NCI-H1092 (cell line): ENCODE measurements at regions not wholly inside any gene's neighbourhood (a gene's known extent, or its start where the extent isn't known, plus 50 kb on each side); places are given as distances from the start of the nearest gene placed in this dataset.
A peak's percentile ranks its signal among the peaks of the same experiment; 100 is the strongest.

Experiments used
- DNase-seq: peaks from one replicate; lab custom pipeline; 2025; lab: John Stamatoyannopoulos, UW

DNA sequence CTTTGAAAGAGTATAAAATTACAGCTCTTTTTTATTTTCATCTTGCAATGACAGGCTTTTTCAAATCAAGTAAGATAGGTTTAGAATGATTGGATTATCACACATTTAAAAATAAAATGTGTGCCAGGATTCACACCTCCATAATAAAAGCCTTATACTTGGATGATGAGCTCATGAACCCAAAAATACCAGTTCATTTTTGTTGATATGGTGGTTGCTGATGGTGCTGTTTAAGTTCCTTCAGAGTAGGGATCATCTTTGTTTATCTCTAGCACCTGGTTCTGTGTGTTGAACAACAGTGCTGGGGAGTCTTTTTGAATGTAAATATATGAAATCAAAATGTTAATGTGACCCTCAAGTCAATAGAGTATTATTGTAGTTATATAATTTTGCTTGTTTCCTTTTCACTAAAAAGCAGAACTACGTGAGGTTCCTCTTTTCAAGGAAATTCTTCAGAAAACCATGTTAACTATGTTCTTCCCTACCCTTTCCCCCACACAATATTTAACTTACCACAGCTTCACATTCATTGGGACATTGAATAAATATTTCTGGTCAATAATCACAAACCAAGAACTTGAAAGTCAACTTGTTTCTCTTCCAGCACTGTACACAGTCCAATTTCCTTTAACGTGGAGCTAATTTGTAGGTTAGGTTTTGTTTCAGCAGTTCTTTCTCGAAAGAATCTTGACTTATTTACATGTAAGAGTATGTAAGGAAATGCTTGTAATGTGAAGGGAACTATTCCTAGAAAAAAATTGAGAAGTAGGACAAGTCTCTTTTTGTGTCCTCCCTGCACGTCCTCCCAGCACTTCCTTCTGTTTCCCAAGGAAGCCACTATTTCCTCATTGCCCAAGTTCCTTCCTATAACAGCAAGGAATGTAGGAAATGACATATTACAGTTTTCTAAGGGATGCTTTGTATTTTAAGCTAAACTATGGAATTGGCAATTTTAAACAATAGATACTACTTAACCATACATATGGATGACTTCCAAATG, 945.9 kb upstream of the CITED2 start:
- no peak for DNase-seq

DNA sequence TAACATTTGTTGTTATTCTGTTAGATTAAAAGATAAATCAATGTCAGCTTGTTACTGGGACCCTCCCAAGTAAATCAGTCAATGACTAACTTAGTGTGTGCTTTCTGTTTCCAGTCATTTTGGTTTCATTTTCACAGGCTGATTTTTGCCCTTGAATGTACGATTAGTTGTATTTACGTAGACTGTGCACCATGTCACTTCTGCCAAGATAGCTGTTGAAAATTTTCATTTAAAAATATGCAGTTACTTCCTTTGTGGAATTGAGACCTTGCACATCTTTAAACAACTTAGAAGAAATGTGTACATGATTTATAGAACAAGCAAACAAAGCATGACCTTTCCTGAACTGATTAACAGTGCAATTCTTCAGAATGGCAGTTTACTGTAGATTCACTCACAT, 944.8 kb upstream of the CITED2 start:
- DNase-seq = no peak

DNA sequence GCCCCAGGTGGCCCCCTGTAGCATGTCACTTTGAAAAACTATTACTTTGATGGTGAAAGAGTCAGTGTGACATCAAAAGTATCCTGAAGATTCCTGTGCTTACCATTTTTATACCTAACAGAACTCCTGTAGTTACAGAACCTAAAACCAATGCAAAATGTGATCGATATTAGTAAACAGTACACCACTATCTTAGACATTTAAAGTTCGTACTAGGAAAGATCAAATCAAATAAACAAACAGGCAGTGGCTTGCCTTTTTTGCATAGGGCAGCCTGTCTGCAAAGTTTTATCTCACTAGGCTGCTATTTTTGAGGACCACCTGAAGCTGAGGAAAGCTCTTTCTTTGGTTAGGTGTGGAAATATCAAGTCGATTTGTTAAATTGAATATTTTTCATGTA, 944.0 kb upstream of the CITED2 start:
- no peak for DNase-seq

DNA sequence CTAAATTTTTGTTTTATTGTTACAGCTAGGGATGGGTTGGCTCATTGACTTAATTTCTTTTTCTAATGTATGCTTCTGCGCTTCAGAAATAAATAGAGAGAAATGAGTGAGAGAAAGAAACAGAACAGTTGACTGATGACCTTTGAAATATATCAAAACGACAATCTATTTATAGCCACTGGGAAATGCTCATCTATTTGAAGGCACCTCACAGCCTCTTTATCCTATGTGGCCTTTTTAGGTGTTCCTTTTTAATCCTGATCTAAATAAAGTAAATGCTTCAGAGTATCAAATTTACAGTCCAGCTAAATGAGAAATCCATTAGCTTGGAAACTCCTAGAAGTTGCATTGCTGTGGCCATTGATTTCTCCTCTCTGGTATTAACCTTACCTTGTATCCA, 943.5 kb upstream of the CITED2 start:
- DNase-seq = no peak

DNA sequence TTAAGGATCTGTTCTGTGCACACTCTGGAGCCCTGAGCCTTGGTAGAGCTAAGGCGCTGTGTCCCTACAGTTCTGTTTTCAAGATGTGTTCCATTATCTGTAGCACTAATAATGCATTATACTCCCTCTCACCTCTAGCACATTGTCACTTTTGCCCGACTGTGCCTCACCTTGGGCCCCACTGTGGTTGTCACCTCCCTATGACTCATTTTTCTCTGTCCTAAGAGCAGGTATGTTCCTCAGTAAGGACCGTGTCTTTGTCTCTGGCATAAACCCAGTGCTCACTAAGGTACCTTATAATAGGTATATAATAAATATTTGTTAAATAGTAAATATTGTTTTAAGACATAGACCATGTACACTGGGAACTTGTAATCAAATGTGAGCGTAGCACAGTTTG, 942.5 kb upstream of the CITED2 start:
- no peak for DNase-seq

DNA sequence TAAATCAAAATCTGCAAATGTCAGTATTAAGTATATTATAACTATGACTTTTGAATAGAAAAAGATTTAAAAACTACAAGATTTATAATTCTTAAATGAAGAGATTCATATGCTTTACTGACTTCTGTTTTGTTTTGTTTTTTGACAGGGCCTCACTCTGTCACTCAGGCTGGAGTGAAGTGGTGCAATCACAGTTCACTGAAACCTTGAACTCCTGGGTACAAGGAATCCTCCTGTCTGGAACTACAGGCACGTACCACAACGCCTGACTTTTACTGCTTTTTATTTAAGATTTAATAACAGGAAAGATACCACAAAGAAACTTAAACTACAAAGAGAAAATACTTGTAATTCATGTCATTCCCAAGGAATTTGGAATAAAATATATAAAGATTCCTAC, 940.2 kb upstream of the CITED2 start:
- DNase-seq = no peak

DNA sequence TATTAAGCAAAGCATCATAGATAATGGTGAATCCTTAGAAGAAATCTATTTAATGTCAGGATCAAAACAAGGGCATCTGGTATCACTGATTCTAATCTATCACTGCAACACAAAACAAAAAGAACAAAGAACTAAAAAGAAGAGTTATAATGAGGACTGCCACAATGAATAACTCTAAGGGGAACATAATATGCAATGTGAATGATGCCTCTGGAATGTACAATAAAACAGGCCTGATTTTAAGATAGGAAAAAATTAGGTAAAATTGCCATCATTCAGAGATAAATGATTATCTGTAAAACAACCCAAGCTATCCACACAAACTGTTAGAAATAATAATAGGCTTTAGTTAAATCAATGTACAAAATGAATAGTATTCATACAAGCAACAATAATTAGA, 936.7 kb upstream of the CITED2 start:
- no peak for DNase-seq

DNA sequence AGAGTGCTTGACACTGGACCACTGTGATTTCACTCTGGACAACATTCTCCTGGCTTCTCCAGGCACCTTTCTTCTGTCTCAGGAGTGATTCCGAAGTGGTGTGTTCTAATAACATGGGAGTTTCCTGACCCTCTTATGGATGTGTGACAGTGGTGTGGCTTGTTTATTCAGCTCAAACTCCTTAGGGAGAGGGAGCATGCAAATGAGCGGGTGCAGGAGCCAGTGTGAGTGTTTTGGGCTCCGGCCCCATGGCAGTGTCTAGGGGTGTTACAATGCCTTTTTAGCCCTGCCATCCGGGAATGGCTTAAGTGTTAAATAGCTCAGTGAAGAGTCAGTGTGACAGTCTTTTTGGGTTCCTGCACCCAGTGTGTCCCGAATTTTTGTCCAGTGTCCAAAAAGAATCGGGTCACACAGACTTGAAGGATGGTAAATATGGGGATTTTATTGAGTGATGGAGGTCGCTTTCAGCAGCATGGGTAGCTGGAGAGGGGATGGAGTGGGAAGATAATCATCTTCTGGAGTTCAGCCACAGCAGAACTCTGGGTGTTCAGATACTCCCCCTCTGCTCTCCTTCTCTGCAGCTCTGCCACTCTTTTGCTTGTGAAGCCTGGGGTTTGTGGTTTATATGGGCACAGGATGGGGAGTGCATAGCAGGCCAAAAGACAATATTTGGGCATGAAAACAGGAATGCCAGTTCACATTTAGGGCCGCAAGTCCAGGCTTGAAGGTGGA, 928.9 kb upstream of the CITED2 start:
- no peak for DNase-seq

DNA sequence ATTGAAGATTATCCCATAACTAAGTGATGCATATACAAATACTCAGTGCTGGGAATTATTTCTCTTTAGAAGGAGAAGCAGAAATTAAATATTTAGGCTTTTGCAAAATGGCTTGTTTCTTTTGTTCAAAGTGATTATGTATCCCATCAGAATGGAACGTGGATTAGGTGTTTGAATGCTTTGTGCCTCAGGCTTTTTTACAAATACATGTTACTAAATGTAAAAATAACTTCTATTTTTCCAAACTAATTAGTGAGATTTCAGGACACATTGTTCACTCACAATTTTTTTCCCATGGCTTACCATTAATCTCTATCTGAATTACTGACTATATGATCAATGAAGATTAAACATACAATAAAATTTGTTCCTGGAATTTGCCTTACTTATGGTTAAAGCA, 925.9 kb upstream of the CITED2 start:
- no peak for DNase-seq

DNA sequence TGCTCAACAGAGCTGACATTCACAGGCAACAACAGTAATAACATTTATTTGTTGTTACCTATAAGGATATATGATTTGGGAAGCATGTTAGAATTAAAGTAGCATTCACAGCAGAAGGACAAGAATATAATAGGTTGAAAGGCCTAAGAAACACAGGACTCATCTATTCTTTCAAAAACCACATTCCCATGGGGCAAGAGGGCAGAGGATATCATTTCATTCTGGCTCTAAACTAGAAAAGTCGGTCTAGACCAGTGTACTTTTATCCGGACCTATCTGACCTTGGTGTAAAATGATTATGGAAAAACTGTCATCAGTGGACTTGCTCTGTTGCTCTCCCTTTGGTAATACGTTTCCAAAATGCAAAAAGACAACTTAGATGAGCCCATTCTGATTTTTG, 914.7 kb upstream of the CITED2 start:
- no peak for DNase-seq

DNA sequence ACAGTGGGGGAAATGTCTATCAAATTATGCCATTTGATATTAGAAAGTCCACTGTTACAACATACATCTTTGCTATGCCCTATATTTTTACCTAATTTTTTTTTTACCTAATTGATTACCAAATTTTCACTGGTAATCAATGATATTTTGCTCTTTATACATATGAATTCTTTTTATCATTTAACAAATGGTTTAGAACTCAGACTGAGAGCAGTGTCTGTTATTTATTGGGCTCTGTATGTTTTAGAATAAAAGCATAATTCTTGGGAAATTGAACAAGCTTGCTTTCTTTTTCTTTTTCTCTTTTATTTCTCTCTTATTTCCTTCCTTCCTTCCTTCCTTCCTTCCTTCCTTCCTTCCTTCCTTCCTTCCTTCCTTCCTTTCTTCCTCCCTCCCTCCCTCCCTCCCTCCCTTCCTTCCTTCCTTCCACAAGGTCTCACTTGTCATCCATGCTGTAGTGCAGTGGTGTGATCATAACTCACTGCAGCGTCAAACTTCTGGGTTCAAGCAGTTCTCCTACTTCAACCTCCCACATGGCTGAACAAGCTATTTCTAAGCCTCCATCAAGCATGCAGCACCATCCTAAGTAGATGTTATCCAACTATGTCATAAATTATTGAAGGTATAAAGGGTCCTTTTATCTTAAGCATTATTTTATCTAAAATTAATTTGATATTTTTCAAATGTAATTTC, 911.7 kb upstream of the CITED2 start:
- no peak for DNase-seq

DNA sequence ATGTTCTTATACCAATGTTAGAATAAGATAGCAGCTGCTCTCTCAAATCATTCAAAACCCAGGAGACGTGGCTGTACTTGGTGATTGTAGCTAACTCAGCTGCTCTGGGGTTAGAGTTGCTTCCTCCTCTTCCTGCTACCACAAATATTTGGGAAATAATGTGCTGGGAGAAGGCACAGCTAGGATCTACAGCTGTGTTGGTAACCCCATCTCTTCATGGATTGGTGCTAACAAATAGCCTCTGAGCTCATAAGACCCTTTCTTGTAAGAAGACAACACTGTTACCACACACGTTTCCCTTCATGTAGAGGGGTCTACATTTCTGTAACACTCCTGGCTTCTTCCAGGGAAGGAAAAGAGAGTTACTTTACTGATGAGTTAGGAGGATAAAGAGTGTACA, 911.0 kb upstream of the CITED2 start:
- no peak for DNase-seq

DNA sequence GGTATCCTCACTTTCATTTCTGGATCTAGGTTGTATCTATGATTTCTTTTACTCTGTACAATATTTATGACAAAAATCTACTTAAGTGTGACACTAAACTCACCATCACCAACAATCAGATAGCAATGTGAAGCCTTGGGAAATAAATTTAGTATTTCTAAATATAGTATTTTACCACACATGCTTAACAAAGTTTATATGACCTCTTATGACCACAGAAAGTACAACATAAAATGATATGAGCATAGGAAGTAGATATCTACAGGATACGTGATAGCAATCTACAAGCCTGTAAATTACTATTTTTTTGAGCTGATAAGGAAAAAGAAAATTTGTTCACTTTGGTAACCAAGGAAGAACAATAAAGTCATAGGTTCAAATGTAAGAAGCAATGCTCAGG, 910.4 kb upstream of the CITED2 start:
- DNase-seq = no peak

DNA sequence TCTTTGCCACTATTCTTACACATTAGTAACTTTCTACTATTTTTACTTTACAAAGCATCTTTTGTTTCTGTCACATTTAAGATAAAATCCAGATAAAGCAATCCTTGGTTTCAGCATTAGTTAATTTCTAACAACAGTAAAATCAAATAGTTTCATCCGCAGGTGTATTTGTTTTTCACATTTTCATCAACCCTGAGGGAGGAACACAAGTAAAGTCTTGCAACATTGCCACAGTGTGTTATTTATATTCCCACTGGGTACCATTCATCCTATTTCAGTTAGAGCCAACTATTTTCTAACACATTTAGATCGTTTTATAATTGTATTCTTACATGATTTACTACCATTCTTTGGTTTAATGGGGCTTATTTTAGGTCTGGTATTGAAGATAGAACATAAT, 908.7 kb upstream of the CITED2 start:
- DNase-seq = no peak

DNA sequence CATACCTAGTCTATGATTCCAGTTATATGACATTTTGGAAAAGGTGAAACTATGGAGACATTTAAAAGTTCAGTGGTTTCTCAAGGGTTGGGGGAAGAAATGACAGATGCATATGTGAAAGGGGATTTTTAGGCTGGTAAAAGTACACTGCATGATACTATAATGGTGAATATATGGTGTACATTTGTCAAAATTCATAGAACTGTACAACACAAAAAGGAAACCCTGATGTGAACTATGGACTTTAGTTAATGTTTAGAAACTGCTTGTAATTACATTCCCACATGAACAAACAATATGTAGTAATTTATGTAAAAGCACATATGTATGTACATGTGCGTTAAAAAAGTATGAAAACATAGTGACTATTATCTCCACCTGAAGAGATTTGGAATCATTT, 907.3 kb upstream of the CITED2 start:
- no peak for DNase-seq

DNA sequence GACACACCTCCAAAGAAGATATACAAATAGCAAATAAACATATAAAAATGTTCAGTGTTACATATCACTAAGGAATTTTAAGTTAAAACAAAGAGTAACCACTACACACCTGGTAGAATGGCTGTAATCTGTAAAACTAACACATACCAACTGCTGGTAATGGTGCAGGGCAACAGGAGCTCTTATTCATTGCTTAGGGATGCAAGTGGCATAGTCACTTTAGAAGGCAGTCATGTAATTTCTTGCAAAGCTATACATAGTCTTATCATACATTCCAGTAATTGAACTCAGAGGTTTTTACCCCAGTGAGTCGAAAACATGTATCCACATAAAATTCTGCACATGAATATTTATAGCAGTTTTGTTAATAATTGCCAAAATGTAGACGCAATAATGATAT, 906.8 kb upstream of the CITED2 start:
- no peak for DNase-seq

DNA sequence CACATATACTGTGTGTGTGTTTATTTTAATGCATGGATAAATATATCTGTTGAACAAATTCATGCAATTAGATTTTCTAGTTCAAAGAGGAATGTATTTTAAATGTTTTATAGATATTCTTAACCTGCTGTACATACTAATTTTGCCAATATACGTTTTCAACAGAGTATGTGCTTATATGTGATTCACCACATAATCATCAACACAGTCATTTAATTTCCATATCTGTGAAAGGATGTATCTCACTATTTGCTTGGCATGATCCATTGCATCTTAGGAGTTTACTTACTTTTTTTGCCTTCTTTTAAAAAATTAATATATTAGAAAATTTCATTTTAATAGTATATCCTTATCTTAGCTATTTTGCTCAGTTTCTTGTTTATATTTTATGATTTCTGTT, 902.3 kb upstream of the CITED2 start:
- no peak for DNase-seq

DNA sequence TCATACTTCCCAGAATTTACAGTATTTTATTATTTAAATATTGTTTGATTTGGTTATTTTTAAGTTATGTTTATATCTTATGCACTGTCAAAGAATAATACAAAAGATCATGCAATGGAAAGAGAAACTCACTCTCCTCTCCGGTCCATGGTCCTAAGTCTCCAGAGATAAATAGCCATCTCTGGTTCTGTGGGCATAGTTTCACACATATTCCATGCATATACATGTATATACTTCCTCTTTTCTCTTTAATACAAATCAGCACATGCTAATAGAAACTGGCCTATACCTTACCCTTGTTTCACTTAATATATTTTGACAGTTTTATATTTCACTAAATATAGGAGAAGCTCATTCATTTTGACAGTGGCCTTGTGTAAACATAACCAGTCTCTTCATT, 901.7 kb upstream of the CITED2 start:
- no peak for DNase-seq

DNA sequence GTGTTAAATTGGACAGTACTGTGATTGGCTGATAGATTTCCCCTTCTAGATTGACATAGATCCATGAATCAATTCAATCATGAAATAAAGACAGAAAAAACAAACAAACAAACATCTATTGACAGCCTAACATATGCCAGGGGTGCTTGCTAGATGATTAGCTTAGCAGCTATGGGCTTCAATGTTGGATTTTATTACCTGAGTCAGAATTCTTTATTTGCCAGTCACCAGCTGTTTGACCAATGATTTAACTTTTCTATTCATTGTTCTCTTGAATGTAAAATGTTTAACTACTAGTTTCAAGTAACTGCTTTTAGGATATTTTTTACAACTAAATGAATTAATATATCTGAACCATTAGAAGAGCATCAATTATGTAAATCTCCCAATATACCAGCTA, 901.3 kb upstream of the CITED2 start:
- DNase-seq = no peak

DNA sequence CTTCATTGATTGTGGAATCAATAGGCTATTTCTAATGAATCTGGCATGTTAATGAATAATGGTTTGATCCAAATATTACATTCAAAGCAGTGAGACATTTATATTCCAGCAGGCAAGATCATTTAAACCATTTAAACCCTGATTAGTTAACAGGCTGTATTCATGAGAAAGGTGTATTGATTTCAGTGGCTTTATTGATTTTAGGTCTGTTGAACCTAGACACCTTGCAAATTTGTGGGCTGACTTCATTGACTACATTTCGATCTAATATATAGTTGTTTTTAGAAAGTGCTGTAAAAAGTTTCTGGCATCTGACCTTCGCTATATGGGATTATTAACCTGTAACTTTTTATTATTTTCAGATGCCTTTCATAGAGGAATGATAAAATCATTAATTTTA, 900.1 kb upstream of the CITED2 start:
- no peak for DNase-seq

DNA sequence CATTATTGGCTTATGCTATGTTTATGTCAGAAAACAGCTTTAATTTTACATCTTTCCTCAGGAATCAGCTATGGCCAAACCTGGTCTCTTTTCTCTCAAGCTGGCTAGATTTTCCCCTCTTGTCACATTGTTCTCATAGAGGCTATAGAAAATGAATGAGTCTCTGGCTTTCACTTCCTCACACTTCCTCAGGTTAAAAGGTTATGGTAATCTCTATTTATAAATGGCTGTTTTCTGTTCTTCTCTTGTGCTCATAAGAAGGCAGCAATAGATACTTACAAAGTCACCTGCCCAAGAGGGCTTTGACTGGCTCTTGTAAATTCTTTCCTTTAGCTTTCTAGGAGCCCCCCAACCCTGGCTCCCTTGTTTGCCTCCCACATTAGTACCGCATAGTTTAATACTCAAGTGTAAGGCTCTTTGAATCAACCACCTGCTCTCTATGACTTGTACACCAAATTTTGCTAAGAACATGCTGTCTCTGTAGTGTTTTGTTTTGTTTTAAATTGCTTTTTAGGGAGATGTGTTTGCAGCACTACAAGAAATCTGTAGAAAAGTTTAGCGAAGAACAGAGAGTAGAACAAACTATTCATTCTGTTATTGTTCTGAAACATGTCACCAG, 897.4 kb upstream of the CITED2 start:
- peak; percentile 30 for DNase-seq

DNA sequence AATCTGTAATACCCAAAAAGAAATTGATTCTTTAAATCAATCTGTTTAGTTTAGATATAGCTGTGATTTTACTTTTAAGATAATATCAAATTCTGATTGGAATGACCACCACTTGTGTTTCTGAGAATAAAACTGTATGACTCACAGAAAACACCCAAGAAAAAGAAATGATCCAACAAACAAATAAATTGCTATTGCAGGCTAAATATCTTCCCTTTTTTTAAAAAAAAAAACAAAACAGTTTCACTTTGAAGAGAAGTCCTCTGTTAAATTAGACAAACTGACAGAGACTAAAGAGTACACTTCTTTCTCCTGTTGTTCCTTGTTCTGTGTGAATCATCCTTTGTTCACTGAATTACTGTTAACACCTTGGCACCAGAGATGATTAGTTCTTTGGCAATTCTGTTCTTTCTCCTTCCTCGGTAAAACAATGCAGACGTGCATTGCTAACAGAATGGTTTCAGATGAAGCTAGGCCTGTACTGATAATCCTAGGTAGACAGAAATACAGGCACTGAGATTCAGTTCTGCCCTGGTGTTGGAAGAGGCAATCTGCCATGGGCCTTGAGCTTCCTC, 895.2 kb upstream of the CITED2 start:
- no peak for DNase-seq
